ENCODE measurements at regions not wholly inside any gene's neighbourhood (a gene's known extent, or its start where the extent isn't known, plus 50 kb on each side); places are given as distances from the start of the nearest gene placed in this dataset.
"Not testable (repeated sequence)": the region's sequence is repeated elsewhere in the genome, so short reads cannot be mapped to it uniquely, and the experiment has no call there.

DNA sequence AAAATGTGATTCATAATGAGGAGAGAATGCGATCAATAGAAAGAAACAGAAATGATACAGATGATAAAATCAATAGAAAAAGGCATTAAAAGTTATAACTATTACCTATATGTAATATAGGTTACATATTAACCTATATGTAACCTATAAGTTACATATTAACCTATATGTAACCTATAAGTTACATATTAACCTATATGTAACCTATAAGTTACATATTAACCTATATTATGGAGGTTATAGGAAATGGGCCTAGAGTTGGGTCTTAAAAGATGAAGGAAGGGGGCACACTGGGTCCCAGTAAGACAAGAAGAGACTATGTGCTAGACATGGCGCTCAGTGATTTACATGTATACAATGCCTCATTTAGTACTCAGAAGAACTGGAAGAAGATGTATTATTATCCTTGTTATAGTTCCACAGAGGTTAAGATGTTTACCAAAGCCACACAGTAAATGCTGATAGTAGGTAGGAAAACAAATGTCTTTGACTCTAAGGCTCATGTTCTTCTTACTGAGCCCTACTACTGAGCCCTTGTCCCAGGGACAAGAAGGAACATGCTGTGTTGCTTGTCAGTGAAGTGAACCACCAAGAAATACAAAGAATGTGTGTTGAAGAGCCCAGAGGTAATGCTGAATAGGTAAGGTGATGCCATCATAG, 444.6 kb upstream of the PLXNA2 start:
- Histone ChIP-seq H3K9me3 (replicated peaks; ENCODE audit: low read length) (no peaks in the 10 kb centered on the region), H3K36me3 (ENCODE audit: insufficient read depth, low read length) (no peaks in the 10 kb centered on the region), H3K4me2 (ENCODE audit: low read length) (no peak overlapping the region), H3K4me3 (ENCODE audit: low read length) (no peak overlapping the region), H3K27me3 (ENCODE audit: control insufficient read depth, insufficient read depth, low read length) (no peaks in the 10 kb centered on the region), H3K9ac (ENCODE audit: low read depth, low read length) (no peak overlapping the region), H3K4me1 (ENCODE audit: control insufficient read depth, insufficient read depth, low read length) (no peaks in the 10 kb centered on the region)

GRCh38 chr1:208691012-208691411, 446.8 kb upstream of the PLXNA2 start:
- H3K9me3 ChIP-seq (replicated peaks; ENCODE audit: low read length) = no peaks in the 10 kb centered on the region

GRCh38 chr1:208709981-208710380, 465.8 kb upstream of the PLXNA2 start:
- no peaks in the 10 kb centered on the region for H3K4me1 ChIP-seq (ENCODE audit: control insufficient read depth, insufficient read depth, low read length)
- H3K9me3 ChIP-seq (replicated peaks; ENCODE audit: low read length) = no peaks in the 10 kb centered on the region
- H3K4me2 ChIP-seq (ENCODE audit: low read length) = no peak overlapping the region
- no peaks in the 10 kb centered on the region for H3K36me3 ChIP-seq (ENCODE audit: insufficient read depth, low read length)
- no peak overlapping the region for H3K9ac ChIP-seq (ENCODE audit: low read depth, low read length)
- H3K4me3 ChIP-seq (ENCODE audit: low read length) = no peak overlapping the region
- H3K27me3 ChIP-seq (ENCODE audit: control insufficient read depth, insufficient read depth, low read length) = no peaks in the 10 kb centered on the region

More at GRCh38 chr1:208691012-208691411, 446.8 kb upstream of the PLXNA2 start:
- Histone ChIP-seq H3K36me3 (ENCODE audit: insufficient read depth, low read length) (no peaks in the 10 kb centered on the region), H3K4me3 (ENCODE audit: low read length) (no peak overlapping the region), H3K4me2 (ENCODE audit: low read length) (no peak overlapping the region), H3K4me1 (ENCODE audit: control insufficient read depth, insufficient read depth, low read length) (no peaks in the 10 kb centered on the region), H3K9ac (ENCODE audit: low read depth, low read length) (no peak overlapping the region), H3K27me3 (ENCODE audit: control insufficient read depth, insufficient read depth, low read length) (no peaks in the 10 kb centered on the region)

DNA sequence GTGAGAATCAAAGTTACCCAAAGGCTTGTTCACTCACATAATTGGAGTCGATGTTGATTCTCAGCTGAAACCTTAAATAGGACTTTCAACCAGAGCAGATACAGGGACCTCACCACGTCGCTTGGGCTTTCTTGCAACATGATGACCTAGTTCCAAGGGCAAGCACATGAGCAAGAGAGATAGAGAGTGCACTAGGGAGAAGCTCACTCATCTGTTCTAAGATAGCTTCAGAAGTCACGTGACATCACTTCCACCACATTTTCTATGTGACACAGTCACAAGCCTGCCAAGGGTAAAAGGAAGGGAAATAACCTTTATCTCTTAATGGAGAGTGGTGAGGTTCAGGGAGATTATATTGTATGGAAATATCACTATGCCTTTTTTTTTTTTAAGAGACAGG, 470.1 kb upstream of the PLXNA2 start:
- Histone ChIP-seq H3K27me3 (ENCODE audit: control insufficient read depth, insufficient read depth, low read length) (no peaks in the 10 kb centered on the region), H3K36me3 (ENCODE audit: insufficient read depth, low read length) (no peaks in the 10 kb centered on the region), H3K4me2 (ENCODE audit: low read length) (no peak overlapping the region), H3K9me3 (replicated peaks; ENCODE audit: low read length) (no peaks in the 10 kb centered on the region), H3K4me1 (ENCODE audit: control insufficient read depth, insufficient read depth, low read length) (no peaks in the 10 kb centered on the region), H3K4me3 (ENCODE audit: low read length) (no peak overlapping the region), H3K9ac (ENCODE audit: low read depth, low read length) (no peak overlapping the region)

DNA sequence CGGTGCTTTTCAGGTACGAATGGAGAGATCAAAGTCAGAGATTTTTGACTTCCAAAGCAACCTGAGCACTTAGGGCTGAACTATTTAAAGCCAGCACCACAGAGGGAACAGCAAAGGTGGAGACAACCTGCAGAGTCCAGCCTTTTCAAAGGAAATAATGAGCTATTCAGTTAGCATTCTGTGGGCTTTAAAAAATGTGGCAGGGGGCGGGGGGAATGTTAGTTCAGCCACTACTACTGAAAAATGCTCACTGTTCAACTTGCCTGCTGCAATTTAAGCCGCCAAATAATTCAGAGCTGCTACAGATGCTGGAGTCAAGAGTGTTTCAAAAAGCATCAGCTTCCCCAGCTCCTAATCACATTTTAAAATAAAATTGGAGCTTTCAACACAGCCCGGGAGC, 473.3 kb upstream of the PLXNA2 start:
- no peaks in the 10 kb centered on the region for H3K4me1 ChIP-seq (ENCODE audit: control insufficient read depth, insufficient read depth, low read length)

DNA sequence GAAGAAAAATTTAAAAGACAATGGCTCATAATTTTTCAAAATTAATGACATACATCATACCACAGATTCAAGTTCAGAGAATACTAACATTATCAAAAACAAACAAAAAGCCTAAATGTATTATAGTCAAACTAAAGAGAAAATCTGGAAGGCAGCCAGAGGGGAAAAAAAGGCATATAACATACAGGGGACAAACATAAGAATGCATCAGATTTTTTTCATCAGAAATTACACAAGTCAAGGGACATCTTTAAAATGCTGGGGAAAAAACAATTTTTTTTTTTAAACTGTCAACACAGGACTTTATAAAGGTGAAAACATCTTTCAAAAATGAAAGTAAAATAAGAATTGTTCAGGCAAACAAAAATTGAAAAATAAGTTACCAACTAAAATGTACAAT, 478.4 kb upstream of the PLXNA2 start:
- H3K27me3 ChIP-seq (ENCODE audit: control insufficient read depth, insufficient read depth, low read length) = no peaks in the 10 kb centered on the region
- H3K4me2 ChIP-seq (ENCODE audit: low read length) = no peak overlapping the region
- H3K36me3 ChIP-seq (ENCODE audit: insufficient read depth, low read length) = no peaks in the 10 kb centered on the region
- no peak overlapping the region for H3K9ac ChIP-seq (ENCODE audit: low read depth, low read length)
- H3K4me1 ChIP-seq (ENCODE audit: control insufficient read depth, insufficient read depth, low read length) = no peaks in the 10 kb centered on the region
- H3K4me3 ChIP-seq (ENCODE audit: low read length) = no peak overlapping the region
- H3K9me3 ChIP-seq (replicated peaks; ENCODE audit: low read length) = no peaks in the 10 kb centered on the region

More for the DNA sequence above, 473.3 kb upstream of the PLXNA2 start:
- H3K4me3 ChIP-seq (ENCODE audit: low read length) = no peak overlapping the region
- H3K27me3 ChIP-seq (ENCODE audit: control insufficient read depth, insufficient read depth, low read length) = no peaks in the 10 kb centered on the region
- H3K9me3 ChIP-seq (replicated peaks; ENCODE audit: low read length) = no peaks in the 10 kb centered on the region
- no peak overlapping the region for H3K9ac ChIP-seq (ENCODE audit: low read depth, low read length)
- H3K36me3 ChIP-seq (ENCODE audit: insufficient read depth, low read length) = no peaks in the 10 kb centered on the region
- H3K4me2 ChIP-seq (ENCODE audit: low read length) = no peak overlapping the region

GRCh38 chr1:208724079-208724478, 479.9 kb upstream of the PLXNA2 start:
- Histone ChIP-seq H3K36me3 (ENCODE audit: insufficient read depth, low read length) (no peaks in the 10 kb centered on the region), H3K9ac (ENCODE audit: low read depth, low read length) (no peak overlapping the region), H3K27me3 (ENCODE audit: control insufficient read depth, insufficient read depth, low read length) (no peaks in the 10 kb centered on the region), H3K4me2 (ENCODE audit: low read length) (no peak overlapping the region), H3K4me3 (ENCODE audit: low read length) (no peak overlapping the region), H3K9me3 (replicated peaks; ENCODE audit: low read length) (no peaks in the 10 kb centered on the region), H3K4me1 (ENCODE audit: control insufficient read depth, insufficient read depth, low read length) (no peaks in the 10 kb centered on the region)

DNA sequence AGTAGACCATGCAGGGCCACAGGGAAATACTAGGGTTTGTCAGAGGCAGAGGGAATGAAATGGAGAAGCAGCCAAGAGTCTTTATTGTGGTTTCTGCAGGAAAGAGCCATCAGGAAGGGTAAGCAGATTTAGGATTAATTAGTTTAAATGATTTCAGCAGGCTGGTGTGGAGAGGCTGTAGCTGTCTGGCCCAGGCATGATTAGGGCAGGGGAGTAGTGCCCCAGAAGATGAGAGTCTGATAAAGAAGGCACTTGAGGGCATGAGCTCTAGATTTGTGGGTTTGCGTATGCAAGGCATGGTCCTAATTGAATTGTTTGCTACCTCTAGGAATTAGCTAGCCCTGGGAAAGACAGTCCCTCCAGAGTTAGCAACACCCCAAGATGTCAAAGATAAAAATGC, 484.6 kb upstream of the PLXNA2 start:
- H3K9ac ChIP-seq (ENCODE audit: low read depth, low read length) = no peak overlapping the region
- H3K4me2 ChIP-seq (ENCODE audit: low read length) = no peak overlapping the region
- no peaks in the 10 kb centered on the region for H3K27me3 ChIP-seq (ENCODE audit: control insufficient read depth, insufficient read depth, low read length)
- no peaks in the 10 kb centered on the region for H3K9me3 ChIP-seq (replicated peaks; ENCODE audit: low read length)
- no peak overlapping the region for H3K4me3 ChIP-seq (ENCODE audit: low read length)
- H3K4me1 ChIP-seq (ENCODE audit: control insufficient read depth, insufficient read depth, low read length) = no peaks in the 10 kb centered on the region
- H3K36me3 ChIP-seq (ENCODE audit: insufficient read depth, low read length) = no peaks in the 10 kb centered on the region

DNA sequence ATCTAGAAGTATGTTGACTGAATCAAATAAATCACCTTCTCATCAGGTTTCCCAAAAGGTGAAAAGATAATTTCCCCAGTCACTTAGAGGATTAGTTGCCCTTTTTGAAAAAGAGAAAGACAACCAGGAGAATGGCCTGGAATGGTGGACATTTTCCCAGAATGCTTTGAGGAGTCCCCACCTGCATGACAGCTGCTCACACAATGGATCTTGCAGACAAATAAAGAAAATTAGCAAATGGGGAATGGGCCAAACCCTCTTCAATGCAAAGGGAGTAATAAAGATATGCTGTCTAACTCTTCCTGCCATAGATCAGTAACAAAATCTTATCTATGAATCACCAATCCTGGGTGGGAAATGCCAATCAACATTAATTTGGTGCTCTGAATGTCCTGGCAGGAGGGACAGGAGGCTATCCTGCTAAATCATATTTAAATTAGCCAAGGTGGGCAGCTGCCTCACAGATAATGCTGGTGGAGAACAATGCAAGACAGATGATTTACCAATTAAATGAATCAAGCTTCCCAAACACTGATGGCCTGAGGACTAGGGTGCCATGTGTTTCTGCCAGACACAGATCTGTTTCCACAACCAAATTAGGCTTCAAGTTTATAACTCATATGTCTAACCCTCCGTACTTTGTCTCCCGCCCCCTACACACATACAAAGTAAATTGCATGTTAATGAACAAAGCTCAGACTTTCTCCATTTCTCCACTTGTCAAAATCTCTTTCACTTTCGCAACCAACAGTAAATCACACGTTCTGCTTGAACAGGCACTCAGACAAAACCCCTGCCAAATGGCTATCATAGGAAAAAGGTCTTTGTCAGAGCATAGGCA, 488.0 kb upstream of the PLXNA2 start:
- Histone ChIP-seq H3K9ac (ENCODE audit: low read depth, low read length) (no peak overlapping the region), H3K4me1 (ENCODE audit: control insufficient read depth, insufficient read depth, low read length) (no peaks in the 10 kb centered on the region), H3K4me2 (ENCODE audit: low read length) (no peak overlapping the region), H3K4me3 (ENCODE audit: low read length) (no peak overlapping the region), H3K9me3 (replicated peaks; ENCODE audit: low read length) (no peaks in the 10 kb centered on the region), H3K27me3 (ENCODE audit: control insufficient read depth, insufficient read depth, low read length) (no peaks in the 10 kb centered on the region), H3K36me3 (ENCODE audit: insufficient read depth, low read length) (no peaks in the 10 kb centered on the region)

DNA sequence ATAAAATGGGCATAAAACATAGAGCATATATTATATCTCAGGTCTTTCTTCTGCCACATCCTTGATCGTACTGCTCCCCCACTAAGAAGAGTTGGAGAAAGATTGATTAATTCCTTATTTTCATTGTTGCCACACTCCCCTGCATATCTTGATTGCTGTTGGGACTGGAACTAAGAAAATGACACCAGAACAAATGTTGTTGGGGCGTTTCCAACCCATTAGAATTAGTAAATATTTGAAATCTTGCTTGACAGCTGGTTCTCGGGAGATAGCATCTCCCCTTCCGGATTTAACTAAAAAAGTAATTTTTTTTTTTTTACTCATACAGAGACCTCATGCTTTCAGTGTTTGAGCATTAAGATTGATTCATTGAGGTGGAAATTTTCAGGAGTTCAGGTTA, 493.0 kb upstream of the PLXNA2 start:
- Histone ChIP-seq H3K36me3 (ENCODE audit: insufficient read depth, low read length) (no peaks in the 10 kb centered on the region), H3K9me3 (replicated peaks; ENCODE audit: low read length) (no peaks in the 10 kb centered on the region), H3K4me1 (ENCODE audit: control insufficient read depth, insufficient read depth, low read length) (no peaks in the 10 kb centered on the region), H3K27me3 (ENCODE audit: control insufficient read depth, insufficient read depth, low read length) (no peaks in the 10 kb centered on the region), H3K4me2 (ENCODE audit: low read length) (no peak overlapping the region), H3K4me3 (ENCODE audit: low read length) (no peak overlapping the region), H3K9ac (ENCODE audit: low read depth, low read length) (no peak overlapping the region)

DNA sequence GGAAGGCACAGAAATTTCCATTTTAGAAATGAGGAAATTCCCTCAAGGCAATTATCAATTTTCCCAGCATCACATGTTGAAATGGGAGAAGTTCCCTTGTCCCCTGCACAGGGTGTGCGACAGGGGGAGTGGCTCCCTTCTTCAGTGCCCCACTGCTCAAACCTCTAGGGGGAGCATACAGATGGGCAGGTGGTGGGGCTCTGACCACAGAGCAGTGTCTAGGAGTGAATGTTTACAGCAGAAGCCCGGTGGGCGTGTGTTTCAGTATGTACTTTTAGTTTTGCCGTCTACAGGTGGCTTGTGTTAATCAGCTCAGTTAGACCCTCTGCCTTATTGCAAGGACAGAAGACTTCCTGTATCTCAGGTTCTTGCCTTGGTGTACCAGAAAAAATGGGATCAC, 493.7 kb upstream of the PLXNA2 start:
- H3K36me3 ChIP-seq (ENCODE audit: insufficient read depth, low read length) = no peaks in the 10 kb centered on the region
- H3K9me3 ChIP-seq (replicated peaks; ENCODE audit: low read length) = no peaks in the 10 kb centered on the region
- H3K4me2 ChIP-seq (ENCODE audit: low read length) = no peak overlapping the region
- no peaks in the 10 kb centered on the region for H3K27me3 ChIP-seq (ENCODE audit: control insufficient read depth, insufficient read depth, low read length)
- no peak overlapping the region for H3K9ac ChIP-seq (ENCODE audit: low read depth, low read length)
- no peaks in the 10 kb centered on the region for H3K4me1 ChIP-seq (ENCODE audit: control insufficient read depth, insufficient read depth, low read length)
- no peak overlapping the region for H3K4me3 ChIP-seq (ENCODE audit: low read length)

GRCh38 chr1:208739636-208740035, 495.5 kb upstream of the PLXNA2 start:
- H3K4me1 ChIP-seq (ENCODE audit: control insufficient read depth, insufficient read depth, low read length); H3K4me3 ChIP-seq (ENCODE audit: low read length); H3K4me2 ChIP-seq (ENCODE audit: low read length); H3K36me3 ChIP-seq (ENCODE audit: insufficient read depth, low read length); H3K9ac ChIP-seq (ENCODE audit: low read depth, low read length); H3K27me3 ChIP-seq (ENCODE audit: control insufficient read depth, insufficient read depth, low read length); H3K9me3 ChIP-seq (replicated peaks; ENCODE audit: low read length): not testable (repeated sequence)
